ENCODE measurements at regions not wholly inside any gene's neighbourhood (a gene's known extent, or its start where the extent isn't known, plus 50 kb on each side); places are given as distances from the start of the nearest gene placed in this dataset.

DNA sequence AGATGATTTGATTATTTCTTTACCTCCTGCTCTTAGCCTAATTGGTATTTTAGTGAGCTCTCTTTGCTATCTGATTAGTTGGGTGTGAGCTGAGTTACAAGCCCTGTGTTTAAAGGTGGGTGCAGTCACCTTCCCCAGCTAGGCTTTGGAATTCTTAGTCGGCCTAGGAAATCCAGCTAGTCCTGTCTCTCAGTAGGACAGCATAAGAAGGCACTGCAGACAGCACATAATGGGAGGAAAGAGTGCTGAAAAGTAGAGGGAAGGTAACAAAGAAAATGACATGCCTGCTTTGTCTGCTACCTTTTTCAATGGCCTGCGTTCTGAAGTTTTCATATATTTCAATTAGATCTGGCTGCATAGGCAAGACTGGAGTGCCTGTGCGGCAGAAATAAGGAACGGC, 1794.0 kb upstream of the CELF4 start:
- H3K27ac ChIP-seq (ENCODE audit: insufficient read depth, low read depth, low read length) = no peak overlapping the region
- intact Hi-C loops (cut with micrococcal nuclease) = no loop called here
- TF ChIP-seq FOS (IDR thresholded peaks at IDR 0.05; ENCODE audit: borderline replicate concordance, insufficient read depth, low read length) (no peak), POLR2A (IDR thresholded peaks at IDR 0.05; ENCODE audit: low read depth, low read length) (no peak), POLR2AphosphoS5 (IDR thresholded peaks at IDR 0.05; ENCODE audit: insufficient read depth, low read depth, low read length) (no peak), EZH2 (IDR thresholded peaks at IDR 0.05; ENCODE audit: borderline replicate concordance, low read depth, low read length, severe bottlenecking) (no peak), MYC (IDR thresholded peaks at IDR 0.05; ENCODE audit: low read depth, low read length) (no peak), JUN (IDR thresholded peaks at IDR 0.05; ENCODE audit: borderline replicate concordance, insufficient read depth, insufficient read length, low read depth) (no peak), GATA2 (IDR thresholded peaks at IDR 0.05; ENCODE audit: insufficient read depth, insufficient read length, low read depth, low read length) (no peak)
- TF ChIP-seq, protein P1, sequence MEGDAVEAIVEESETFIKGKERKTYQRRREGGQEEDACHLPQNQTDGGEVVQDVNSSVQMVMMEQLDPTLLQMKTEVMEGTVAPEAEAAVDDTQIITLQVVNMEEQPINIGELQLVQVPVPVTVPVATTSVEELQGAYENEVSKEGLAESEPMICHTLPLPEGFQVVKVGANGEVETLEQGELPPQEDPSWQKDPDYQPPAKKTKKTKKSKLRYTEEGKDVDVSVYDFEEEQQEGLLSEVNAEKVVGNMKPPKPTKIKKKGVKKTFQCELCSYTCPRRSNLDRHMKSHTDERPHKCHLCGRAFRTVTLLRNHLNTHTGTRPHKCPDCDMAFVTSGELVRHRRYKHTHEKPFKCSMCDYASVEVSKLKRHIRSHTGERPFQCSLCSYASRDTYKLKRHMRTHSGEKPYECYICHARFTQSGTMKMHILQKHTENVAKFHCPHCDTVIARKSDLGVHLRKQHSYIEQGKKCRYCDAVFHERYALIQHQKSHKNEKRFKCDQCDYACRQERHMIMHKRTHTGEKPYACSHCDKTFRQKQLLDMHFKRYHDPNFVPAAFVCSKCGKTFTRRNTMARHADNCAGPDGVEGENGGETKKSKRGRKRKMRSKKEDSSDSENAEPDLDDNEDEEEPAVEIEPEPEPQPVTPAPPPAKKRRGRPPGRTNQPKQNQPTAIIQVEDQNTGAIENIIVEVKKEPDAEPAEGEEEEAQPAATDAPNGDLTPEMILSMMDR (IDR thresholded peaks at IDR 0.05; ENCODE audit: extremely low read depth in 1 of 2, insufficient read depth in 1 of 2, low read depth in 1 of 2, low read length in 2 of 2) = no peak
- TF ChIP-seq, protein P2, sequence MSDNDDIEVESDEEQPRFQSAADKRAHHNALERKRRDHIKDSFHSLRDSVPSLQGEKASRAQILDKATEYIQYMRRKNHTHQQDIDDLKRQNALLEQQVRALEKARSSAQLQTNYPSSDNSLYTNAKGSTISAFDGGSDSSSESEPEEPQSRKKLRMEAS (IDR thresholded peaks at IDR 0.05; ENCODE audit: insufficient read depth, insufficient read length) = no peak
- no peaks in the 10 kb centered on the region for H3K9me3 ChIP-seq (replicated peaks; ENCODE audit: control insufficient read depth, insufficient read depth, low read length)
- no peaks in the 10 kb centered on the region for H3K36me3 ChIP-seq (ENCODE audit: control insufficient read depth in 2 of 2, extremely low read depth in 1 of 2, insufficient read depth in 2 of 2, low read length in 2 of 2)
- H3K4me2 ChIP-seq (ENCODE audit: insufficient read depth, low read length) = no peak overlapping the region
- H3K79me2 ChIP-seq (ENCODE audit: control insufficient read depth, insufficient read depth, low read length) = no peaks in the 10 kb centered on the region
- CTCF ChIA-PET = no interaction called here
- dilution Hi-C loops (cut with MboI; ENCODE audit: extremely low pct_ligation_motif_present, low sequenced_read_pairs) = no loop called here
- H3K9me1 ChIP-seq (replicated peaks; ENCODE audit: control insufficient read depth, extremely low read depth, insufficient read depth, low read length) = no peaks in the 10 kb centered on the region
- H3K4me3 ChIP-seq (replicated peaks in 1 of 3; ENCODE audit: insufficient read depth in 1 of 3, low read depth in 1 of 3, low read length in 3 of 3) = no peak overlapping the region
- H3K27me3 ChIP-seq (ENCODE audit: control insufficient read depth in 2 of 2, insufficient read depth in 2 of 2, low read length in 2 of 2) = no peaks in the 10 kb centered on the region
- POLR2A ChIA-PET = no interaction called here
- FAIRE-seq (no peak), DNase-seq (ENCODE audit: low read depth, low spot score) (no peak)
- no peak overlapping the region for H2AFZ ChIP-seq (ENCODE audit: low read depth, low read length)
- BruUV-seq (replicated peaks) = no TSS peak
- H3K4me1 ChIP-seq (ENCODE audit: control insufficient read depth, extremely low read depth, insufficient read depth, low read length) = no peaks in the 10 kb centered on the region
- H3K9ac ChIP-seq (replicated peaks; ENCODE audit: extremely low read depth, insufficient read depth, low read length) = no peak overlapping the region
- H4K20me1 ChIP-seq (replicated peaks; ENCODE audit: control insufficient read depth, extremely low read depth, insufficient read depth, low read length) = no peaks in the 10 kb centered on the region

Data from endothelial cell of umbilical vein (primary cell).